ENCODE measurements at regions not wholly inside any gene's neighbourhood (a gene's known extent, or its start where the extent isn't known, plus 50 kb on each side); places are given as distances from the start of the nearest gene placed in this dataset.

GRCh38 chr16:87012954-87013938 lies 303.9 kb downstream of the C16orf95 start:
- no peak for TF ChIP-seq CTCF (IDR thresholded peaks at IDR 0.05; ENCODE audit: insufficient read depth, low read depth, low read length, missing control alignments)
- no peak for DNase-seq (ENCODE audit: low read depth)
- H3K4me3 ChIP-seq (ENCODE audit: low read depth, low read length) = no peak overlapping the region

- no peak for DNase-seq (ENCODE audit: low read depth)
- no peak for TF ChIP-seq CTCF (IDR thresholded peaks at IDR 0.05; ENCODE audit: insufficient read depth, low read depth, low read length, missing control alignments)
- no peak overlapping the region for H3K4me3 ChIP-seq (ENCODE audit: low read depth, low read length)
Measured at GRCh38 chr16:87014112-87014511, 303.1 kb downstream of the C16orf95 start.

GRCh38 chr16:87015021-87015420 lies 302.2 kb downstream of the C16orf95 start:
- no peak overlapping the region for H3K4me3 ChIP-seq (ENCODE audit: low read depth, low read length)
- no peak for DNase-seq (ENCODE audit: low read depth)
- TF ChIP-seq CTCF (IDR thresholded peaks at IDR 0.05; ENCODE audit: insufficient read depth, low read depth, low read length, missing control alignments) = no peak

GRCh38 chr16:87016046-87017035 lies 300.9 kb downstream of the C16orf95 start:
- no peak for TF ChIP-seq CTCF (IDR thresholded peaks at IDR 0.05; ENCODE audit: insufficient read depth, low read depth, low read length, missing control alignments)
- DNase-seq (ENCODE audit: low read depth) = no peak
- H3K4me3 ChIP-seq (ENCODE audit: low read depth, low read length) = no peak overlapping the region

GRCh38 chr16:87017371-87018012 lies 299.7 kb downstream of the C16orf95 start:
- DNase-seq (ENCODE audit: low read depth) = no peak
- TF ChIP-seq CTCF (IDR thresholded peaks at IDR 0.05; ENCODE audit: insufficient read depth, low read depth, low read length, missing control alignments) = no peak
- H3K4me3 ChIP-seq (ENCODE audit: low read depth, low read length) = no peak overlapping the region

- H3K4me3 ChIP-seq (ENCODE audit: low read depth, low read length) = no peak overlapping the region
- no peak for TF ChIP-seq CTCF (IDR thresholded peaks at IDR 0.05; ENCODE audit: insufficient read depth, low read depth, low read length, missing control alignments)
- no peak for DNase-seq (ENCODE audit: low read depth)
Measured at GRCh38 chr16:87025676-87026075, 291.5 kb downstream of the C16orf95 start.

All from GM12865 (cell line).